Peyer's patch (tissue), 4 donors: ENCODE measurements at regions not wholly inside any gene's neighbourhood (a gene's known extent, or its start where the extent isn't known, plus 50 kb on each side); places are given as distances from the start of the nearest gene placed in this dataset.

Source experiments
- DNase-seq, 3 donors: peaks; one replicate each; pipeline ENCODE4 v3.0.0-alpha.2; 2017 to 2019
- H3K27ac ChIP-seq, 4 donors: fragments of 200-600 bp; sonication (generic); one replicate each; pipeline ENCODE4 v1.5.1; 2016 to 2019
- H3K27me3 ChIP-seq, 2 donors: fragments of 200-600 bp; sonication (generic); one replicate each; pipeline ENCODE4 v1.5.1; 2019
- H3K36me3 ChIP-seq, 3 donors: fragments of 200-600 bp; sonication (generic); one replicate each; pipeline ENCODE4 v1.5.1; 2016 to 2019
- H3K4me1 ChIP-seq, 4 donors: fragments of 200-600 bp; sonication (generic); one replicate each; pipeline ENCODE4 v1.5.1; 2016 to 2019
- H3K4me3 ChIP-seq, 4 donors: fragments of 200-600 bp; sonication (generic); 1 replicate in 3 of 4; 2 replicates in 1 of 4; pipeline ENCODE4 v1.5.1; 2016 to 2019; ENCODE audit warnings: mild to moderate bottlenecking in 1 of 4
- H3K9me3 ChIP-seq, 4 donors: fragments of 200-600 bp; sonication (generic); one replicate each; pipeline ENCODE4 v1.5.1; 2016 to 2019; ENCODE audit warnings: mild to moderate bottlenecking in 1 of 4
- POLR2A ChIP-seq, 2 donors: fragments of 450-650 bp; IDR thresholded peaks; one replicate each; pipeline ENCODE4 v1.5.1; 2017; ENCODE audit warnings: antibody characterized with exemption in 2 of 2, mild to moderate bottlenecking in 2 of 2, moderate library complexity in 2 of 2
- TF ChIP-seq, protein P1 (sequence below), 6 experiments: fragments of 450-650 bp in 4 of 6; fragments of 200-600 bp in 2 of 6; sonication (generic) in 1 of 6; IDR thresholded peaks; one replicate each; pipeline ENCODE4 v1.5.1; 2017 to 2019; ENCODE audit warnings: antibody characterized with exemption in 6 of 6, mild to moderate bottlenecking in 3 of 6, moderate library complexity in 1 of 6

- no peaks in the 10 kb centered on the region for H3K9me3 ChIP-seq
- no peaks in the 10 kb centered on the region for H3K36me3 ChIP-seq
- TF ChIP-seq POLR2A (IDR thresholded peaks at IDR 0.05) = no peak
- TF ChIP-seq, protein P1, sequence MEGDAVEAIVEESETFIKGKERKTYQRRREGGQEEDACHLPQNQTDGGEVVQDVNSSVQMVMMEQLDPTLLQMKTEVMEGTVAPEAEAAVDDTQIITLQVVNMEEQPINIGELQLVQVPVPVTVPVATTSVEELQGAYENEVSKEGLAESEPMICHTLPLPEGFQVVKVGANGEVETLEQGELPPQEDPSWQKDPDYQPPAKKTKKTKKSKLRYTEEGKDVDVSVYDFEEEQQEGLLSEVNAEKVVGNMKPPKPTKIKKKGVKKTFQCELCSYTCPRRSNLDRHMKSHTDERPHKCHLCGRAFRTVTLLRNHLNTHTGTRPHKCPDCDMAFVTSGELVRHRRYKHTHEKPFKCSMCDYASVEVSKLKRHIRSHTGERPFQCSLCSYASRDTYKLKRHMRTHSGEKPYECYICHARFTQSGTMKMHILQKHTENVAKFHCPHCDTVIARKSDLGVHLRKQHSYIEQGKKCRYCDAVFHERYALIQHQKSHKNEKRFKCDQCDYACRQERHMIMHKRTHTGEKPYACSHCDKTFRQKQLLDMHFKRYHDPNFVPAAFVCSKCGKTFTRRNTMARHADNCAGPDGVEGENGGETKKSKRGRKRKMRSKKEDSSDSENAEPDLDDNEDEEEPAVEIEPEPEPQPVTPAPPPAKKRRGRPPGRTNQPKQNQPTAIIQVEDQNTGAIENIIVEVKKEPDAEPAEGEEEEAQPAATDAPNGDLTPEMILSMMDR (IDR thresholded peaks at IDR 0.05) = no peak
- no peak for DNase-seq
- no peaks in the 10 kb centered on the region for H3K4me1 ChIP-seq
- H3K27ac ChIP-seq = no peak overlapping the region
- H3K4me3 ChIP-seq = no peak overlapping the region
- no peaks in the 10 kb centered on the region for H3K27me3 ChIP-seq
These were observed 319.2 kb downstream of the BCL11B start for GRCh38 chr14:98952593-98953350.

DNA sequence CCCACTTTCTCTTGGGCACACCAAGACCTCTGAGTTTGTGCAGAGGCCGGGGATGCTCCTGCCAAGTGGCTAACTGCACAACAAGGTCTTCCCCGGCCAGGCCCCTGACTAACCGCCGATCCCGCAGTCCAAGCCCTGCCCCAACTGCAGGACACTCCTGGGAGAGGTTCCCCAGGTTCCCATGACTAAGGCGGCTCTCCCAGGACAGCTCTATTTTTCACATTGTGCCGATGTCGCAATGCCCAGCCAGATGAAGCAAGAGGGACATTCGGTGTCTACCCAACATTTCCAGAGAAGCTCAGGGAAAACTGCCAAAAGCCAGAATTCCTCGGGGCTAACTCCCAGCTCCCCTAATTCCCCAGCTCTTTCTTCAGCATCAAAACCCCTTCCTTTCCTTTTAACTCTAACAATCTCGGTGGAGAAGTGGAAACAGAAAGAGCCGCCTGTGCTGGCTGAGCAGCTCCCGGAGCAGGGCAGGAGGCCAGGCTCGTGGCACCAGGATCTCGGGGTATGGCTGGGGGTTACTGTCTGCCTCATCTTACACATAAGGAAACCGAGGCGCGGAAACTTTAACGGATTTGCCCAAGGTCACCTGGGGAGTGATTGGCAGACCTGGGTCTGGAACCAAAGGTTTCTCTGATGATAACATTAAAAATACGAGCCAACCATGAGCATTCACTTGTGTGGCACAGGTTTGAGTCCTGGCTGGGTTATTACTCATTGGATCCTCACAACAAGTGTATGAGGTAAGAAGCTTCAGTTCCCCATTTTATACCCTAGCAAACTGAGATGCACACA, 318.2 kb downstream of the BCL11B start:
- Histone ChIP-seq H3K36me3 (no peaks in the 10 kb centered on the region), H3K4me3 (no peak overlapping the region), H3K4me1 (no peaks in the 10 kb centered on the region), H3K27ac (no peak overlapping the region), H3K27me3 (no peaks in the 10 kb centered on the region), H3K9me3 (no peaks in the 10 kb centered on the region)
- peak in 1 of 3 donors; percentile 77 for DNase-seq
- TF ChIP-seq, protein P1 (IDR thresholded peaks at IDR 0.05) = no peak
- TF ChIP-seq POLR2A (IDR thresholded peaks at IDR 0.05) = no peak

DNA sequence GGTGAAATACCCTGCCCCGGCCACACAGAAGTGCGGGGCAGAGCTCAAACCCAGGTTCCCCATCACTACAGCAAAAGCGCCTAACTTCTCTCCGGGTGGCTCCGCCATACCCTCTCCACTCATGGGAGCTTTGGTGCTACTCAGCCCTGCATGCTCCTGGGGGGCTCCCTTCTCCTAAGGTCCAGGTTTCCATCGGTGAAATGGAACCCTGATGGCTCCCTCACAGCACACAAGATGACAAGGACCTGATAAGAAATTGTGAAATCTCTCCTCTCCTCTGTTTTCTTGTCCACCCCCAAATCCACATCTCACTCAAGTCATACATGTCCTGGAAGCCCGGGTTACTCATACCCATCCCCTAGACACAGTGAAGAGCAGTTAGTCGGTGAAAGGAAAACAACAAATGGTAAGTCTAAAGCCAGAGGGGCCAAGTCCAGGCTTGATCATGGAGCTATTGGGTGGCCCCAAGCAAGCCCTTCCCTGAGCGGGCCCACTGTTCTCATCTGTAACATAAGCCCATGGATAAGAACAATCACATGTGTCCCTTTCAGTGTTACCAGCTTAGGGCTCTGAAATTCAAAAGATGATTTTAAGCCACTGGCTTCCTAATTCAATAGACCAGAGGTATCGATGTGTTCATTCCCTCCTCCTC, 317.5 kb downstream of the BCL11B start:
- no peak for DNase-seq
- Histone ChIP-seq H3K4me1 (no peaks in the 10 kb centered on the region), H3K27me3 (no peaks in the 10 kb centered on the region), H3K9me3 (no peaks in the 10 kb centered on the region), H3K36me3 (no peaks in the 10 kb centered on the region), H3K4me3 (no peak overlapping the region), H3K27ac (no peak overlapping the region)
- TF ChIP-seq, protein P1 (IDR thresholded peaks at IDR 0.05) = no peak
- no peak for TF ChIP-seq POLR2A (IDR thresholded peaks at IDR 0.05)

GRCh38 chr14:98955036-98955740, 316.8 kb downstream of the BCL11B start:
- no peak overlapping the region for H3K4me3 ChIP-seq
- no peak overlapping the region for H3K27ac ChIP-seq
- no peaks in the 10 kb centered on the region for H3K36me3 ChIP-seq
- H3K9me3 ChIP-seq = no peaks in the 10 kb centered on the region
- no peaks in the 10 kb centered on the region for H3K4me1 ChIP-seq
- DNase-seq = no peak
- TF ChIP-seq POLR2A (IDR thresholded peaks at IDR 0.05) = no peak
- TF ChIP-seq, protein P1 (IDR thresholded peaks at IDR 0.05) = no peak
- no peaks in the 10 kb centered on the region for H3K27me3 ChIP-seq

GRCh38 chr14:98955741-98956070, 316.3 kb downstream of the BCL11B start:
- H3K36me3 ChIP-seq = no peaks in the 10 kb centered on the region
- H3K27me3 ChIP-seq = no peaks in the 10 kb centered on the region
- no peak overlapping the region for H3K4me3 ChIP-seq
- H3K9me3 ChIP-seq = no peaks in the 10 kb centered on the region
- no peak for DNase-seq
- no peak overlapping the region for H3K27ac ChIP-seq
- no peaks in the 10 kb centered on the region for H3K4me1 ChIP-seq
- TF ChIP-seq POLR2A (IDR thresholded peaks at IDR 0.05) = no peak
- TF ChIP-seq, protein P1 (IDR thresholded peaks at IDR 0.05) = no peak
